Thoracic aorta (tissue), 2 donors: ENCODE measurements at regions not wholly inside any gene's neighbourhood (a gene's known extent, or its start where the extent isn't known, plus 50 kb on each side); places are given as distances from the start of the nearest gene placed in this dataset.

Experiments used
- ATAC-seq: fragments of 150-250 bp; one replicate; pipeline ENCODE4 v1.8.0; 2017; ENCODE audit warnings: low read depth; ENCODE audit not compliant: insufficient number of reproducible peaks, low FRiP score
- DNase-seq: peaks from one replicate; pipeline ENCODE4 v3.0.0-alpha.2; 2020; ENCODE audit warnings: low spot score
- H3K27ac ChIP-seq, 2 donors: fragments of 200-600 bp; sonication (generic); 1 replicate in 1 of 2; 2 replicates in 1 of 2; pipeline ENCODE4 v1.5.1; 2016; ENCODE audit warnings: mild to moderate bottlenecking in 2 of 2, moderate library complexity in 2 of 2
- H3K27me3 ChIP-seq: fragments of 200-600 bp; sonication (generic); replicated peaks from 2 replicates; pipeline ENCODE4 v1.6.0; 2016; ENCODE audit warnings: mild to moderate bottlenecking; ENCODE audit not compliant: insufficient read depth
- H3K36me3 ChIP-seq: fragments of 200-600 bp; sonication (generic); one replicate; pipeline ENCODE4 v1.5.1; 2016
- H3K4me1 ChIP-seq, 2 donors: fragments of 200-600 bp; sonication (generic); 1 replicate in 1 of 2; 2 replicates in 1 of 2; pipeline versions ENCODE4 v1.5.1 to v1.6.0; 2016; ENCODE audit warnings: low read depth in 2 of 2, mild to moderate bottlenecking in 1 of 2; ENCODE audit not compliant: control insufficient read depth in 1 of 2
- H3K4me3 ChIP-seq: fragments of 200-600 bp; sonication (generic); 2 replicates; pipeline ENCODE4 v1.5.1; 2016; ENCODE audit warnings: mild to moderate bottlenecking
- H3K9me3 ChIP-seq: fragments of 200-600 bp; sonication (generic); 2 replicates; pipeline ENCODE4 v1.5.1; 2016
- TF ChIP-seq, protein P1 (sequence below): fragments of 200-600 bp; sonication (generic); IDR thresholded peaks from one replicate; pipeline ENCODE4 v1.5.1; 2019; ENCODE audit warnings: antibody characterized with exemption

- TF ChIP-seq, protein P1, sequence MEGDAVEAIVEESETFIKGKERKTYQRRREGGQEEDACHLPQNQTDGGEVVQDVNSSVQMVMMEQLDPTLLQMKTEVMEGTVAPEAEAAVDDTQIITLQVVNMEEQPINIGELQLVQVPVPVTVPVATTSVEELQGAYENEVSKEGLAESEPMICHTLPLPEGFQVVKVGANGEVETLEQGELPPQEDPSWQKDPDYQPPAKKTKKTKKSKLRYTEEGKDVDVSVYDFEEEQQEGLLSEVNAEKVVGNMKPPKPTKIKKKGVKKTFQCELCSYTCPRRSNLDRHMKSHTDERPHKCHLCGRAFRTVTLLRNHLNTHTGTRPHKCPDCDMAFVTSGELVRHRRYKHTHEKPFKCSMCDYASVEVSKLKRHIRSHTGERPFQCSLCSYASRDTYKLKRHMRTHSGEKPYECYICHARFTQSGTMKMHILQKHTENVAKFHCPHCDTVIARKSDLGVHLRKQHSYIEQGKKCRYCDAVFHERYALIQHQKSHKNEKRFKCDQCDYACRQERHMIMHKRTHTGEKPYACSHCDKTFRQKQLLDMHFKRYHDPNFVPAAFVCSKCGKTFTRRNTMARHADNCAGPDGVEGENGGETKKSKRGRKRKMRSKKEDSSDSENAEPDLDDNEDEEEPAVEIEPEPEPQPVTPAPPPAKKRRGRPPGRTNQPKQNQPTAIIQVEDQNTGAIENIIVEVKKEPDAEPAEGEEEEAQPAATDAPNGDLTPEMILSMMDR = no peak
- Histone ChIP-seq H3K27me3 (no peaks in the 10 kb centered on the region), H3K27ac (no peak overlapping the region), H3K36me3 (no peaks in the 10 kb centered on the region), H3K4me1 (no peaks in the 10 kb centered on the region), H3K4me3 (no peak overlapping the region), H3K9me3 (no peaks in the 10 kb centered on the region)
- DNase-seq (no peak), ATAC-seq (no peak)
Measured at GRCh38 chr5:99605904-99606303, 677.1 kb upstream of the CHD1 start.

DNA sequence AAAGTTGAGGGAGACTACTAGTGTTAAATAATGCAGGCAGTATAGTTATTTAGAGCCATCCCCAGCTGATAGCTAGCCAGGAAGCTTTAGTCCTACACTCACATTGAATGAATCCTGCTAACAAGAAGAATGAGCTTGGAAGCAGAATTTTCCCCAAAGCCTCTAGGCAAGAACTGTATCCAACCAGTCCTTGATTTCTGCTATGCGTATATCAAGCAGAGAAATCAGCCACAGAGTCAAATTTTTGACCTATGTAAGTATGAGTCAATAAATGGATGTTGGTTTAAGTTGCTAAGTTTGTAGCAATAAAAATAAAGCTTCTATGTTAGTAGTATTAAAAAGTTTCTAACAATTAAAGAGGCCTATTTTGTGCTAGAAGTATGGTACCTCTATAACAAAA lies 672.1 kb upstream of the CHD1 start:
- ATAC-seq (no peak), DNase-seq (no peak)
- no peaks in the 10 kb centered on the region for H3K4me1 ChIP-seq

DNA sequence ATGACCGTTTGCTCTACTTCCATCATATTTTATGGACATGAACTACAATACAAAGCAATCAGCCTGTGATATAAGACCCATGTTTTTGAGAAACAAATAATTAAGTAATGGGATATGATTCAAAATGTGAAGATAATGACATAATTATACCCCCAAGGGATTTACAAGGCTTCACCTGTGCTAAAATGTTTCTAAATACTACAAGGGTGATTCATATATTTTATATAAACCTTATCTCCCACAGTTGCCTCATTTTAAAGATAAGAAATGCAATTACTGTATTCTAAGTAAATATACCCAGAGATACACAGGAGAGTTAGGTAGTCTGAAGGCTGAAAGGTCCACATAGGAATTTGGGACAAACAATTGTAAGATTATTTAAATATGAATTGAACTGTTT lies 662.0 kb upstream of the CHD1 start:
- no peaks in the 10 kb centered on the region for H3K36me3 ChIP-seq
- H3K4me3 ChIP-seq = no peak overlapping the region
- no peaks in the 10 kb centered on the region for H3K9me3 ChIP-seq
- H3K27ac ChIP-seq = no peak overlapping the region
- DNase-seq (no peak), ATAC-seq (no peak)
- TF ChIP-seq, protein P1 = no peak
- no peaks in the 10 kb centered on the region for H3K27me3 ChIP-seq
- H3K4me1 ChIP-seq = no peaks in the 10 kb centered on the region

More for the DNA sequence above, 672.1 kb upstream of the CHD1 start:
- Histone ChIP-seq H3K27ac (no peak overlapping the region), H3K4me3 (no peak overlapping the region), H3K9me3 (no peaks in the 10 kb centered on the region), H3K27me3 (no peaks in the 10 kb centered on the region), H3K36me3 (no peaks in the 10 kb centered on the region)
- TF ChIP-seq, protein P1 = no peak

- ATAC-seq (no peak), DNase-seq (no peak)
- Histone ChIP-seq H3K9me3 (no peaks in the 10 kb centered on the region), H3K27me3 (no peaks in the 10 kb centered on the region), H3K4me3 (no peak overlapping the region), H3K27ac (no peak overlapping the region), H3K36me3 (no peaks in the 10 kb centered on the region), H3K4me1 (no peaks in the 10 kb centered on the region)
- TF ChIP-seq, protein P1 = no peak
Measured at GRCh38 chr5:99589424-99589823, 660.6 kb upstream of the CHD1 start.

DNA sequence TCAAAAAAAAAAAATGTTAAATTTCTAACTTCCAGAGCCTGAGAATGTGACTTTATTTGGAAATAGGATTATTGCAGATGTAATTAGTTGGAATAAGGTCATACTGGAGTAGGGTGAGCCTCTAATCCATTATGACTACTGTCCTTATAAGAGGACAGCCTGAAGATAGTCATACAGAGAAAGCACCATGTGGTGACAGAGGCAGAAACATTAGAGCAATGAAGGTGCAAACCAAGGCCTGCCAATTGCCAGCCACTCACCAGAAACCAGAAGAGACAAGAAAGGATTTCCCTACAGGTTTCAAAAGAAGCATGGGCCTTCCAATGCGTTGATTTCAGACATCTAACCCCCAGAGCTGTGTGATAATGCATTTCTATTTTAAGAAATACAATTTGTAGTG lies 659.2 kb upstream of the CHD1 start:
- H3K36me3 ChIP-seq = no peaks in the 10 kb centered on the region
- no peaks in the 10 kb centered on the region for H3K9me3 ChIP-seq
- ATAC-seq (no peak), DNase-seq (no peak)
- no peak overlapping the region for H3K4me3 ChIP-seq
- H3K27ac ChIP-seq = no peak overlapping the region
- H3K27me3 ChIP-seq = no peaks in the 10 kb centered on the region
- H3K4me1 ChIP-seq = no peaks in the 10 kb centered on the region
- TF ChIP-seq, protein P1 = no peak
